Panc1 (cell line): ENCODE measurements at regions not wholly inside any gene's neighbourhood (a gene's known extent, or its start where the extent isn't known, plus 50 kb on each side); places are given as distances from the start of the nearest gene placed in this dataset.
"Not testable (repeated sequence)": the region's sequence is repeated elsewhere in the genome, so short reads cannot be mapped to it uniquely, and the experiment has no call there.

Experiments
- POLR2AphosphoS5 ChIP-seq: IDR thresholded peaks from 2 replicates; pipeline ENCODE4 v1.6.1; 2012; ENCODE audit warnings: mild to moderate bottlenecking, low read depth, low read length, moderate library complexity
- SIN3A ChIP-seq: IDR thresholded peaks from 2 replicates; pipeline ENCODE4 v1.6.1; 2012; ENCODE audit warnings: low read depth, mild to moderate bottlenecking, low read length, moderate library complexity, borderline replicate concordance; ENCODE audit not compliant: insufficient read depth
- TCF7L2 ChIP-seq: IDR thresholded peaks from 2 replicates; pipeline ENCODE4 v1.6.1; 2011; ENCODE audit warnings: mild to moderate bottlenecking, low read depth, low read length, inconsistent platforms
- TF ChIP-seq, protein P1 (sequence below), 2 experiments: IDR thresholded peaks; 2 replicates each; pipeline ENCODE4 v1.6.1; 2011 to 2012; ENCODE audit warnings: low read depth in 2 of 2, control low read depth in 1 of 2, low read length in 1 of 2, mild to moderate bottlenecking in 1 of 2, moderate library complexity in 1 of 2; ENCODE audit not compliant: insufficient read depth in 1 of 2
- TF ChIP-seq, protein P2 (sequence below): fragments of 450-650 bp; IDR thresholded peaks from 2 replicates; pipeline ENCODE4 v1.5.1; 2017; ENCODE audit warnings: mild to moderate bottlenecking

DNA sequence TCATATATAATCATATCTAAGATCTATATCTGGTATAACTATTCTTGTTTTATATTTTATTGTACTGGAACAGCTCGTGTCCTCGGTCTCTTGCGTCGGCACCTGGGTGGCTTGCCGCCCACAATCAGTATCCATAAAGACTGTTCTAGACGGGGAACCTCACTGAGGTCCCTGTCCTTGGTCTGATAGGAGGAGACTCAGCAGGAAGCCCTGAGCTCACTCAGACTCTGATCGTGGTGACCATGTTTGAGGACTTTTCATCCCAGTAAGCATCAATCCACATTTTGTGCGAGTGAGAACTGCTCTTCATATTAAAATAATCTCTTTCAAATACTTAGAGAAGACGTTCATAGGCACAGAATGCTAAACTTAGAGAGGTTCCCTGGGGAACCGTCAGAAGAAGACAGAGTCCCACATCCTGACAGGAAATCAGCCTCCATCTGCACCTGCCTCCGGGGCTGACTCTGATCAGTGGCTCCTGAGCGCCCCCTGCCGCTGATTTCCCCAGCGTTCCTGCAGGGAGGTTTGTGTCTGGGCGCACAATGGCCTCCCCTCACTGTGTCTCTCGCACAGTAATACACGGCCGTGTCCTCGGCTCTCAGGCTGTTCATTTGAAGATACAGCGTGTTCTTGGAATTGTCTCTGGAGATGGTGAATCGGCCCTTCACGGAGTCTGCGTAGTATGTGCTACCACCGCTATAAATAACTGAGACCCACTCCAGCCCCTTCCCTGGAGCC lies 1065.9 kb downstream of the TMEM121 start:
- TF ChIP-seq, protein P1, sequence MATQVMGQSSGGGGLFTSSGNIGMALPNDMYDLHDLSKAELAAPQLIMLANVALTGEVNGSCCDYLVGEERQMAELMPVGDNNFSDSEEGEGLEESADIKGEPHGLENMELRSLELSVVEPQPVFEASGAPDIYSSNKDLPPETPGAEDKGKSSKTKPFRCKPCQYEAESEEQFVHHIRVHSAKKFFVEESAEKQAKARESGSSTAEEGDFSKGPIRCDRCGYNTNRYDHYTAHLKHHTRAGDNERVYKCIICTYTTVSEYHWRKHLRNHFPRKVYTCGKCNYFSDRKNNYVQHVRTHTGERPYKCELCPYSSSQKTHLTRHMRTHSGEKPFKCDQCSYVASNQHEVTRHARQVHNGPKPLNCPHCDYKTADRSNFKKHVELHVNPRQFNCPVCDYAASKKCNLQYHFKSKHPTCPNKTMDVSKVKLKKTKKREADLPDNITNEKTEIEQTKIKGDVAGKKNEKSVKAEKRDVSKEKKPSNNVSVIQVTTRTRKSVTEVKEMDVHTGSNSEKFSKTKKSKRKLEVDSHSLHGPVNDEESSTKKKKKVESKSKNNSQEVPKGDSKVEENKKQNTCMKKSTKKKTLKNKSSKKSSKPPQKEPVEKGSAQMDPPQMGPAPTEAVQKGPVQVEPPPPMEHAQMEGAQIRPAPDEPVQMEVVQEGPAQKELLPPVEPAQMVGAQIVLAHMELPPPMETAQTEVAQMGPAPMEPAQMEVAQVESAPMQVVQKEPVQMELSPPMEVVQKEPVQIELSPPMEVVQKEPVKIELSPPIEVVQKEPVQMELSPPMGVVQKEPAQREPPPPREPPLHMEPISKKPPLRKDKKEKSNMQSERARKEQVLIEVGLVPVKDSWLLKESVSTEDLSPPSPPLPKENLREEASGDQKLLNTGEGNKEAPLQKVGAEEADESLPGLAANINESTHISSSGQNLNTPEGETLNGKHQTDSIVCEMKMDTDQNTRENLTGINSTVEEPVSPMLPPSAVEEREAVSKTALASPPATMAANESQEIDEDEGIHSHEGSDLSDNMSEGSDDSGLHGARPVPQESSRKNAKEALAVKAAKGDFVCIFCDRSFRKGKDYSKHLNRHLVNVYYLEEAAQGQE (IDR thresholded peaks at IDR 0.05; ENCODE audit: insufficient read depth in 1 of 2, low read depth in 2 of 2, low read length in 1 of 2) = not testable (repeated sequence)
- TF ChIP-seq, protein P2, sequence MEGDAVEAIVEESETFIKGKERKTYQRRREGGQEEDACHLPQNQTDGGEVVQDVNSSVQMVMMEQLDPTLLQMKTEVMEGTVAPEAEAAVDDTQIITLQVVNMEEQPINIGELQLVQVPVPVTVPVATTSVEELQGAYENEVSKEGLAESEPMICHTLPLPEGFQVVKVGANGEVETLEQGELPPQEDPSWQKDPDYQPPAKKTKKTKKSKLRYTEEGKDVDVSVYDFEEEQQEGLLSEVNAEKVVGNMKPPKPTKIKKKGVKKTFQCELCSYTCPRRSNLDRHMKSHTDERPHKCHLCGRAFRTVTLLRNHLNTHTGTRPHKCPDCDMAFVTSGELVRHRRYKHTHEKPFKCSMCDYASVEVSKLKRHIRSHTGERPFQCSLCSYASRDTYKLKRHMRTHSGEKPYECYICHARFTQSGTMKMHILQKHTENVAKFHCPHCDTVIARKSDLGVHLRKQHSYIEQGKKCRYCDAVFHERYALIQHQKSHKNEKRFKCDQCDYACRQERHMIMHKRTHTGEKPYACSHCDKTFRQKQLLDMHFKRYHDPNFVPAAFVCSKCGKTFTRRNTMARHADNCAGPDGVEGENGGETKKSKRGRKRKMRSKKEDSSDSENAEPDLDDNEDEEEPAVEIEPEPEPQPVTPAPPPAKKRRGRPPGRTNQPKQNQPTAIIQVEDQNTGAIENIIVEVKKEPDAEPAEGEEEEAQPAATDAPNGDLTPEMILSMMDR = peak; percentile 60
- not testable (repeated sequence) for TF ChIP-seq POLR2AphosphoS5, TCF7L2, SIN3A
